ENCODE measurements at regions not wholly inside any gene's neighbourhood (a gene's known extent, or its start where the extent isn't known, plus 50 kb on each side); places are given as distances from the start of the nearest gene placed in this dataset.

- H3K27ac ChIP-seq = no peak overlapping the region
- H3K4me1 ChIP-seq = peaks cover 25% of the 10 kb centered on the region
- H3K9me3 ChIP-seq = no peaks in the 10 kb centered on the region
- no peak overlapping the region for H3K4me3 ChIP-seq
- TF ChIP-seq POLR2AphosphoS5 (IDR thresholded peaks at IDR 0.05) (no peak), POLR2A (IDR thresholded peaks at IDR 0.05) (no peak), CTCF (IDR thresholded peaks at IDR 0.05) (no peak), EP300 (IDR thresholded peaks at IDR 0.05) (no peak)
- no peaks in the 10 kb centered on the region for H3K27me3 ChIP-seq
- 87% methylated on average over 10 of the region's 10 CpGs for WGBS
- no peak for DNase-seq (ENCODE audit: low spot score in 2 of 2)
- no peaks in the 10 kb centered on the region for H3K36me3 ChIP-seq
These were observed 93.7 kb downstream of the C9orf152 start for GRCh38 chr9:110114086-110114858.

- no peak for TF ChIP-seq POLR2AphosphoS5 (IDR thresholded peaks at IDR 0.05)
- WGBS = 70% methylated on average over 7 of the region's 7 CpGs
These were observed 93.1 kb downstream of the C9orf152 start for GRCh38 chr9:110114859-110115201.

GRCh38 chr9:110115341-110115820, 92.6 kb downstream of the C9orf152 start:
- H3K9me3 ChIP-seq = no peaks in the 10 kb centered on the region
- H3K27me3 ChIP-seq = no peaks in the 10 kb centered on the region
- peaks cover 23% of the 10 kb centered on the region for H3K4me1 ChIP-seq
- TF ChIP-seq CTCF (IDR thresholded peaks at IDR 0.05) = no peak
- TF ChIP-seq EP300 (IDR thresholded peaks at IDR 0.05) = no peak
- no peak for TF ChIP-seq POLR2A (IDR thresholded peaks at IDR 0.05)
- TF ChIP-seq POLR2AphosphoS5 (IDR thresholded peaks at IDR 0.05) = no peak
- H3K4me3 ChIP-seq = no peak overlapping the region
- no peaks in the 10 kb centered on the region for H3K36me3 ChIP-seq
- no peak overlapping the region for H3K27ac ChIP-seq
- 62% methylated on average over 5 of the region's 7 CpGs for WGBS
- no peak for DNase-seq (ENCODE audit: low spot score in 2 of 2)

More at GRCh38 chr9:110114859-110115201, 93.1 kb downstream of the C9orf152 start:
- no peak for DNase-seq (ENCODE audit: low spot score in 2 of 2)
- Histone ChIP-seq H3K36me3 (no peaks in the 10 kb centered on the region), H3K27me3 (no peaks in the 10 kb centered on the region), H3K27ac (no peak overlapping the region), H3K4me1 (peaks cover 23% of the 10 kb centered on the region), H3K9me3 (no peaks in the 10 kb centered on the region), H3K4me3 (no peak overlapping the region)

GRCh38 chr9:110115826-110116542, 92.0 kb downstream of the C9orf152 start:
- no peaks in the 10 kb centered on the region for H3K9me3 ChIP-seq
- no peak overlapping the region for H3K27ac ChIP-seq
- TF ChIP-seq CTCF (IDR thresholded peaks at IDR 0.05) (no peak), POLR2A (IDR thresholded peaks at IDR 0.05) (no peak), EP300 (IDR thresholded peaks at IDR 0.05) (no peak), POLR2AphosphoS5 (IDR thresholded peaks at IDR 0.05) (no peak)
- H3K36me3 ChIP-seq = no peaks in the 10 kb centered on the region
- WGBS = 88% methylated on average over 14 of the region's 14 CpGs
- H3K4me3 ChIP-seq = no peak overlapping the region
- no peak for DNase-seq (ENCODE audit: low spot score in 2 of 2)
- H3K4me1 ChIP-seq = peaks cover 23% of the 10 kb centered on the region
- no peaks in the 10 kb centered on the region for H3K27me3 ChIP-seq

- H3K36me3 ChIP-seq = no peaks in the 10 kb centered on the region
- H3K9me3 ChIP-seq = no peaks in the 10 kb centered on the region
- H3K4me1 ChIP-seq = peaks cover 23% of the 10 kb centered on the region
- TF ChIP-seq POLR2AphosphoS5 (IDR thresholded peaks at IDR 0.05) (peak in 2 of 3 donors; percentile 65 to 68), POLR2A (IDR thresholded peaks at IDR 0.05) (no peak)
- no peak for DNase-seq (ENCODE audit: low spot score in 2 of 2)
- H3K4me3 ChIP-seq = no peak overlapping the region
- no peak overlapping the region for H3K27ac ChIP-seq
- H3K27me3 ChIP-seq = no peaks in the 10 kb centered on the region
- WGBS = 48% methylated on average over 3 of the region's 3 CpGs
These were observed 91.4 kb downstream of the C9orf152 start for GRCh38 chr9:110116543-110116885.

GRCh38 chr9:110121170-110121569, 86.8 kb downstream of the C9orf152 start:
- Histone ChIP-seq H3K36me3 (no peaks in the 10 kb centered on the region), H3K4me1 (peaks cover 17% of the 10 kb centered on the region), H3K27ac (no peak overlapping the region), H3K27me3 (no peaks in the 10 kb centered on the region), H3K4me3 (no peak overlapping the region), H3K9me3 (no peaks in the 10 kb centered on the region)
- 80% methylated on average over 3 of the region's 3 CpGs for WGBS
- TF ChIP-seq CTCF (IDR thresholded peaks at IDR 0.05) (no peak), EP300 (IDR thresholded peaks at IDR 0.05) (no peak), POLR2A (IDR thresholded peaks at IDR 0.05) (no peak), POLR2AphosphoS5 (IDR thresholded peaks at IDR 0.05) (no peak)
- no peak for DNase-seq (ENCODE audit: low spot score in 2 of 2)
